Activated naive CD8-positive, alpha-beta T cell treated with anti-CD3 and anti-CD28 coated beads for 36 hours (primary cell): ENCODE measurements at regions not wholly inside any gene's neighbourhood (a gene's known extent, or its start where the extent isn't known, plus 50 kb on each side); places are given as distances from the start of the nearest gene placed in this dataset.

ENCODE experiments used
- DNase-seq: peaks from one replicate; pipeline ENCODE4 v3.0.0; 2021
- H3K27ac Mint-ChIP-seq: one replicate; pipeline ENCODE4 v1.8.0; 2022; ENCODE audit warnings: mild to moderate bottlenecking, moderate library complexity, mixed read lengths
- H3K27me3 Mint-ChIP-seq: one replicate; pipeline ENCODE4 v1.8.0; 2022; ENCODE audit warnings: mild to moderate bottlenecking, mixed read lengths
- H3K36me3 Mint-ChIP-seq: one replicate; pipeline ENCODE4 v1.8.0; 2021; ENCODE audit warnings: mild to moderate bottlenecking, mixed read lengths
- H3K4me1 Mint-ChIP-seq: one replicate; pipeline ENCODE4 v1.8.0; 2021; ENCODE audit warnings: mixed read lengths
- H3K4me3 Mint-ChIP-seq: one replicate; pipeline ENCODE4 v1.8.0; 2022; ENCODE audit warnings: mild to moderate bottlenecking, moderate library complexity, mixed read lengths
- H3K9me3 Mint-ChIP-seq: one replicate; pipeline ENCODE4 v1.8.0; 2022; ENCODE audit warnings: mixed read lengths

DNA sequence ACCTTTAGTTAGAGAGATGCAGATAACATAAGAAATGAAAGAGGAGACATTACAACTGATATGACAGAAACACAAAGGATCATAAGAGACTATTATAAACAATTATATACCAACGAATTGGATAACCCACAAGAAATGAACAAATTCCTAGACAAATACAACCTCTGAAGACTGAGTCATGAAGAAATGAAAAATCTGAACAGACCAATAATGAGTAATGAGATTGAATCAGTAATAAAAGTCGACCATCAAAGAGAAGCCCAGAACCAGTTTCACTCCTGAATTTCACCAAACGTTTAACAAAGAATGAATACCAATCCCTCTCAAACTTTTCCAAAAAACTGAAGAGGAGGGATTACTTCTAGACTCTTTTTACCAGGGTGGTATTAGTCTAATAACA lies 50.5 kb upstream of the PCAT7 start:
- peaks cover 2% of the 10 kb centered on the region for H3K36me3 Mint-ChIP-seq
- no peak for DNase-seq
- no peak overlapping the region for H3K27ac Mint-ChIP-seq
- H3K4me1 Mint-ChIP-seq, result no peaks in the 10 kb centered on the region
- H3K4me3 Mint-ChIP-seq, result no peak overlapping the region
- H3K9me3 Mint-ChIP-seq, result peaks cover 2% of the 10 kb centered on the region
- peaks cover 25% of the 10 kb centered on the region for H3K27me3 Mint-ChIP-seq
